Stimulated activated CD4-positive, alpha-beta T cell treated with anti-CD3 and anti-CD28 coated beads, Interleukin-1b, Interleukin-23, amount 100 ng/mL, for 24 hours (primary cell): ENCODE measurements at regions not wholly inside any gene's neighbourhood (a gene's known extent, or its start where the extent isn't known, plus 50 kb on each side); places are given as distances from the start of the nearest gene placed in this dataset.

Experiments
- DNase-seq, 4 experiments: peaks; one replicate each; pipeline ENCODE4 v3.0.0-alpha.2; 2020; ENCODE audit warnings: low read depth in 4 of 4, low spot score in 1 of 4

DNA sequence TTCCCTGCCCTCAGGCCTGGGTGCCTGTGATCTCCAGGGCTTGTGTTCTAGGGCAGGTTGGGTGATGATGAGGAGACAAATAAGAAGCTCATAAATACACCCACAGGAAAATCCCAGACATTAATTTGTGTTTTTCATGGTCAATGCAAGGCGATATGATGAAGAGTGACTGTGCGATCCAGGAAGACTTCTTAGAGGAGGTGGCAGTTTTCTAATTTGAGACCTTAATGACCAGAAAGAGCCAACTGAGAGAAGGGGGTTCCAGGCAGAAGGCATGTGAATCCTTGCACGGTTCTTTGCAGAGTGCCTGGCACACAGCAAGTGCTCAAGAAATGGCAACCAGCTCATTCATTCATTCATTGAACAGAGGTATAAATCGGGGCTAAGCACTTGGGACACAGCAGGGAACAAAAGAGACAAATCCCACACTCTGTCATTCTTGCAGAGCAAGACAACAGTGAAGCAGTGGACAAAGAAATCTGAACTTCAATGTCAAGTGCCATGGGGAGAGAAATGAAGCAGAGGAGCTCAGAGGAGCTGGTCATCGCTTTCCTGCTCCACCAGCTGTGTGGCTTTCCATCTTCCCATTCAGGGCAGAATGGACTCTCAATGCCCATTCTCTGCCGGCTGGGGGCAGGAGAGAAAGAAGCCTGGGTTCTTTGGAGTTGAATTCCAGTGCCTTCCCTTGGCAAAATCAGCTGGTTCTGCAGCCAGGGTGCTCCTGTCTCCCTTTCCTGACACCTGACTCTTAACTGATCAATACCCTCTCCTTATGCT is 128.3 kb downstream of the AACS start:
- DNase-seq: no peak

- DNase-seq: no peak
These were observed 129.0 kb downstream of the AACS start for GRCh38 chr12:125194163-125194773.

DNA sequence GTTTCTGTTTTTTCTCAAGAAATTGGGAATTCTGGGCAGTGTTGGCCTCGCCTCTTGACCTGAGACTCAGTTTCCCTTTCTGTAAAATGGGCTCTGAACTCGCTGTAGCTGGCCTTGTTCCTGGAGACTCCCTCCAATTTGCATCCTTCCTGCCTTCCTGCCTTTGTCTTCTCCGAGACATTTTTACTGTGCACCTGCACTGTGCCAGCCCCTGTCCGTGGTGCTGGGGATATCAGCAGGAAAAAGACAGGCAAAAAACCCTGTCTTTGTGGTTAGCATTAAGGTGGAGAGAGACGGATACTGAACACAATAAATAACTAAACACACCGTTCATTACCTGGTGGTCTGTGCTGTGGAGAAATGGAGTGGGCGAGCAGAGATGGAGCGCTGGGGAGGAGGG is 129.8 kb downstream of the AACS start:
- no peak for DNase-seq

DNA sequence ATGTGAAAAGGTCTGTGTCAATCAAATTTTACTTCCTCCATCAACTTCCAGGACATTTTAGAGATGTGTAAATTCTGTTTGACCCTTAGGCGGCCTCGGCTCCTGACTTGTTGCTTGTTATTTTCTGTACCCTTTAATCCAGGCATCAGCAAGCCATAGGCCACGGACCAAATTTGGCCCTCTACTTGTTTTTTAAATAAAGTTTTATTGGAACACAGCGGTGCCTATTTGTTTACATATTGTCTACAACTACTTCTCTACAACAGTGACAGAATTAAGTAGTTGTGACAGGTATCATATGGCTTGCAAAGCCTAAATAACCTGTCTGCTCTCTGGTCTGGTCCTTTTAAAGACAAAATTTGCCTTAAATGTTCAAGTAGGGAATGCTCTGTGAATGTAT is 132.1 kb downstream of the AACS start:
- no peak for DNase-seq

- no peak for DNase-seq
These were observed 133.4 kb downstream of the AACS start for GRCh38 chr12:125198652-125199051.

- no peak for DNase-seq
These were observed 135.9 kb downstream of the AACS start for GRCh38 chr12:125201090-125201489.

GRCh38 chr12:125201940-125202339 is 136.7 kb downstream of the AACS start:
- DNase-seq: no peak

DNA sequence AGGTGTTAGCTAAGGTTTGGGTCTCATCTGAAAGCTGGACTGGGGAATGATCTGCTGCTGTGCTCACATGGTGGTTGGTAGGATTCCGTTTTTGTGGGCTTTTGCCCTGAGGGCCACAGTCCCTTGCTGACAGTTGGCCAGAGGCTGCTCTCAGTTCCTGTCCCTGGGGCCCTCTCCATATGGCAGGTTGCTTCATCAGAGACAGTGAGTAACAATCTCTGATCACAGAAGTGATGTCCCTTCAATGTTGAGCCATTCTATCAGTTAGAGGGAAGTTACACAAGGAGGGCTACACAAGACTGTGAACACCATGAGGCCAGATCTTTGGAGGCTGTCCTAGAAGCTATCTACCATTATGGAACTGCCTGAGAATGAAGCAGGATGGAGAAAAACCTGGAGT is 137.2 kb downstream of the AACS start:
- no peak for DNase-seq

DNA sequence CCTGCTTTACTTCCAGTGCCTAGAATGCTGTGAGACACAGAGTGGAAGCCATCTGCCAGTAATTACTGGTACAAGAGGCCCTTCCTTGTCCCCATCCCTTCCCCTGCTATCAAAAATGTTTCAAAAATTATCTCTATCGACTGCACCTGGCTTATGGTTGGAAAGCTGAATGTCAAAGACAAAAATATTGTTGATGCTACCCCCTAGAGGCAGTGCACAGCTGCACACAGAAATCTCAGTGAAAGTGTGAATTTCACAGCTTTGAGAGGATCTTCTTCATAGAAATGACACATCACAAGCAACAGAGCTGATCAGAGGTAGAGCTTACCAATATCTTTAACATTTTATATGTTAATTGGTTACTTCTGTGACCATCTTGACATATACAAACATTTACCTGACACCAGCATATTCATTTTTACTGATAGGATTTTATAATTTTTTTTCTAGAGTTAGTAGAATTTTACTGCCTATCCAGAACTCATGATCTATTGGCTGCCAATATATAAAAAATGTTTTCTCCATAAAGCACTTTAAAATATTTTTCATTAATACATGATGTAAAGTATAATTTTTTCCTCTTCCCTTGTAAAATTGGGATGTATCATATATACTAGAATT is 138.0 kb downstream of the AACS start:
- DNase-seq: no peak

DNA sequence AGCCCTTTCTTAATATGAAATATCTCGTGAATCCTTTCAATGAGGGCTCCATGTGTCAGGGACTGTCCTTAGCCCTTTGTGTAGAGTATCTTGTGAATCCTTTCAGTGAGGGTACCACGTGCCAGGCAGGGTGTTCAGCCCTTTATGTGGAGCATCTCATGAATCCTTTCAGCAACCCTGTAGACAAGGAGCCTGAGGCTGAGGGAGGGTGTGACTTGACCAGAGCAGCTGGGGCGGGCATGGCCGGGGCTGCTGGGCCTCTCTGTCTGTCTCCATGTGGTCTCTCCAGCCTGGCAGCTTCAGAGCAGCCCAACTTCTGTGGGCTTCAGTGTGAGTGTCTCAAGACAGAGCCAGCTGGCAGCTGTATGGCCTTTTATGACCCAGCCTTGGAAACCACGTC is 140.2 kb downstream of the AACS start:
- no peak for DNase-seq

DNA sequence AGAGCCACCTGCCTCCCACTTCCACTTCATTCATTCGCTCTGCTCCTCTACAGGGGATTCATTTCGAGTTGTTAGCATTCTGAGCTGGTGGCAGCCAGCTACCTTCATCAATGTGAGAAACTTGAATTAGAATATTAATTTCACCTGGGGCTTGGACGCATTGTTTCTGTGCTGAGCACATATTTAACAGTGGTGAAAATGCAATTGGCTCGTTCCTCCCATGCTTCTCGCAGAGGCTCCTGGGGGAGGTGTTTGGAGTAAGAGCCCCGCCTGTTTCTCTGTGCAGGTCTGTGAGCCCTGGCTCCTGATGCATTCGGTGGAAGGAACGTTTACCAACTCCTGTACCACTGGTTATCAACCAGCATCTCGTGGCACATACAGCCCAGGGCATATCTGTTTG is 141.5 kb downstream of the AACS start:
- DNase-seq: no peak

- DNase-seq: no peak
These were observed 143.1 kb downstream of the AACS start for GRCh38 chr12:125208334-125208733.

GRCh38 chr12:125208942-125209341 is 143.7 kb downstream of the AACS start:
- DNase-seq: no peak

- no peak for DNase-seq
These were observed 145.0 kb downstream of the AACS start for GRCh38 chr12:125210104-125210755.

DNA sequence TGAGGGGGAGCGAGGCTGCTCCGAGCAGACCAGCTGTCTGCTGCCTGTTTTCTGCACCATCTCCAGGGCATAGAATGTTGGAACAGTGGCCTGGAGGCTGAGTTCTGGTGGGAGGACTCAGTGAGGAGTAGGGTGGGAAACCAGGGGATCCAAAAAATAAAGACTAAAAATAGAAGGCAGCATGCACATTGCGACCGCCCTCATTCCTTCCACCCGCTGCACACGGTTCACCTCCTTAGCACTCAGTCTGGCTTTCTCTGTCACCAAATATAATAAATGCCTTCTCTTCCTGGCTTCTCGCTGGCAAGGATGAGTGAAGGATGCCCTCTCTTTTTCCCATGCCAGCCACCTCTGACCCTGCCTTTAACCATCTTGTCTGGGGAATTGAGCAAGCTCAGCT is 146.2 kb downstream of the AACS start:
- DNase-seq: no peak

- DNase-seq: no peak
These were observed 149.1 kb downstream of the AACS start for GRCh38 chr12:125214289-125214688.

DNA sequence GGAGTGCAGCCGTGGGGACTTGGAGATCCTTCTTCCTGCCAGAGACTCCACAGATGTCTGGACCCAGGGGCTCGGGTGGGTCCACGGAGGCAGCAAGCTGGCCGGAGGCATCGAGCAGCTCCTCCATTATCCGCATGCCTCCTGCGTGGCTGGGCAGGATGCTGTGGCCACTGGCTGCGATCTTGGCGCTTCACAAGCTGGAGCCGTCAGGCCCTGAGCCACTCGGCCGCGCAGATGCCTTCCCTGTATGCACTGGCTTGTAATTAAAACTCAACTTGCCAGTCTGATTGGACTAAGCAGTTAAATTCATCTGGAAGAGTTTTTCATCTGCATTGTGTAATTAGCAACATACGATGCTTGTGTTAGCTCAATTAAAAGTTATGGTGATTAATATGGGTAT is 151.5 kb downstream of the AACS start:
- no peak for DNase-seq

- no peak for DNase-seq
These were observed 152.1 kb downstream of the AACS start for GRCh38 chr12:125217308-125217707.

DNA sequence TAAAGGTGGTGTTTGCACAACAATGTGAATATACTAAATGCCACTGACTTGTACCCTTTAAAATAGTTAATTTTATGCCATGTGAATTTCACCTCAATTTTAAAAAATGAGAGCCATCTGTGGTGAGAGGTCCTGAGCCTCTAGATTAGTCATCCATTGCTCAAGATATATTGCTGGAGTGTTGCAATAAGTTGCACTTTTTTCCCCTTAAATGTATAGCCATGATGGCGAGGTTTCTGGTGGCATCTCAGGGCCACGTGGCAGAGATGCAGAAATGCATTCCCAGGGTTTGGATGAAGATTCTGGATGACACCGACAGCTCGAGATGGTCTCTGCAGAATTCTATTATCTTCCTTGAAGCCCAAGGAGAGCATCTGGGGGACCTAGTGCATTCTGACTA is 153.7 kb downstream of the AACS start:
- no peak for DNase-seq

GRCh38 chr12:125220404-125221273 is 155.4 kb downstream of the AACS start:
- DNase-seq: no peak

GRCh38 chr12:125221602-125222001 is 156.4 kb downstream of the AACS start:
- no peak for DNase-seq
